H9 (cell line): ENCODE measurements at regions not wholly inside any gene's neighbourhood (a gene's known extent, or its start where the extent isn't known, plus 50 kb on each side); places are given as distances from the start of the nearest gene placed in this dataset.

Experiments
- DNase-seq: peaks from one replicate; pipeline ENCODE4 v3.0.0-alpha.2; 2017
- H2AFZ ChIP-seq: one replicate; pipeline ENCODE4 v1.6.1; 2013; ENCODE audit warnings: mild to moderate bottlenecking, low read length, control low read depth, moderate library complexity
- H2AK5ac ChIP-seq: 2 replicates; pipeline ENCODE4 v1.6.1; 2013; ENCODE audit warnings: low read length, control low read depth, mixed read lengths; ENCODE audit not compliant: insufficient read length
- H2BK120ac ChIP-seq: one replicate; pipeline ENCODE4 v1.6.1; 2013; ENCODE audit warnings: low read depth, mild to moderate bottlenecking, low read length, control low read depth, inconsistent platforms; ENCODE audit not compliant: poor library complexity, severe bottlenecking
- H2BK12ac ChIP-seq: 2 replicates; pipeline ENCODE4 v1.6.1; 2013; ENCODE audit warnings: low read length, control low read depth, mixed read lengths, low read depth; ENCODE audit not compliant: insufficient read length
- H2BK15ac ChIP-seq: 2 replicates; pipeline ENCODE4 v1.6.1; 2013; ENCODE audit warnings: low read depth, low read length, control low read depth
- H2BK20ac ChIP-seq: one replicate; pipeline ENCODE4 v1.6.1; 2013; ENCODE audit warnings: low read depth, mild to moderate bottlenecking, low read length, control low read depth, inconsistent platforms; ENCODE audit not compliant: poor library complexity, severe bottlenecking
- H2BK5ac ChIP-seq: 2 replicates; pipeline ENCODE4 v1.6.1; 2013; ENCODE audit warnings: low read length, control low read depth, mixed read lengths; ENCODE audit not compliant: insufficient read length
- H3K14ac ChIP-seq: 2 replicates; pipeline ENCODE4 v1.6.1; 2013; ENCODE audit warnings: low read length, control low read depth; ENCODE audit not compliant: insufficient read depth
- H3K18ac ChIP-seq: 2 replicates; pipeline ENCODE4 v1.6.1; 2013; ENCODE audit warnings: low read depth, mild to moderate bottlenecking, mixed read lengths, low read length, control low read depth; ENCODE audit not compliant: insufficient read length
- H3K23ac ChIP-seq: 2 replicates; pipeline ENCODE4 v1.6.1; 2013; ENCODE audit warnings: low read length, control low read depth, mixed read lengths, low read depth; ENCODE audit not compliant: insufficient read length
- H3K23me2 ChIP-seq: 2 replicates; pipeline ENCODE4 v1.6.1; 2013; ENCODE audit warnings: low read depth, mild to moderate bottlenecking, mixed read lengths, low read length, control low read depth; ENCODE audit not compliant: insufficient read length, poor library complexity, severe bottlenecking
- H3K27ac ChIP-seq: 2 replicates; pipeline ENCODE4 v1.5.1; 2013; ENCODE audit warnings: low read length, control low read depth, mixed read lengths, low read depth; ENCODE audit not compliant: insufficient read length
- H3K27me3 ChIP-seq: 2 replicates; pipeline ENCODE4 v1.6.1; 2013; ENCODE audit warnings: low read length, control low read depth, inconsistent platforms; ENCODE audit not compliant: insufficient read depth
- H3K4ac ChIP-seq: 2 replicates; pipeline ENCODE4 v1.6.1; 2013; ENCODE audit warnings: low read depth, mild to moderate bottlenecking, control low read depth, inconsistent platforms, low read length, moderate library complexity
- H3K4me1 ChIP-seq: 2 replicates; pipeline ENCODE4 v1.6.1; 2013; ENCODE audit warnings: low read length, control low read depth, inconsistent platforms; ENCODE audit not compliant: insufficient read depth
- H3K4me2 ChIP-seq: 2 replicates; pipeline ENCODE4 v1.6.1; 2013; ENCODE audit warnings: low read length, control low read depth, mixed read lengths; ENCODE audit not compliant: insufficient read length, insufficient read depth
- H3K56ac ChIP-seq: 2 replicates; pipeline ENCODE4 v1.6.1; 2013; ENCODE audit warnings: low read depth, mild to moderate bottlenecking, mixed read lengths, low read length, control low read depth; ENCODE audit not compliant: insufficient read length
- H3K79me1 ChIP-seq: 2 replicates; pipeline ENCODE4 v1.6.1; 2013; ENCODE audit warnings: low read depth, mild to moderate bottlenecking, moderate library complexity, low read length, control low read depth, inconsistent platforms; ENCODE audit not compliant: insufficient read depth, poor library complexity, severe bottlenecking
- H3K79me2 ChIP-seq: 2 replicates; pipeline ENCODE4 v1.6.1; 2013; ENCODE audit warnings: low read length, control low read depth, inconsistent platforms; ENCODE audit not compliant: insufficient read depth
- H3K9ac ChIP-seq: 2 replicates; pipeline ENCODE4 v1.6.1; 2013; ENCODE audit warnings: low read length, control low read depth, mixed read lengths; ENCODE audit not compliant: insufficient read length; ENCODE audit errors: extremely low read depth
- H3K9me3 ChIP-seq: one replicate; pipeline ENCODE4 v1.6.1; 2013; ENCODE audit warnings: low read depth, low read length, inconsistent platforms; ENCODE audit not compliant: control insufficient read depth
- H3T11ph ChIP-seq: one replicate; pipeline ENCODE4 v1.6.1; 2013; ENCODE audit warnings: mild to moderate bottlenecking, low read length, control low read depth, inconsistent platforms
- H4K20me1 ChIP-seq: one replicate; pipeline ENCODE4 v1.6.1; 2013; ENCODE audit not compliant: control insufficient read depth, insufficient read length, insufficient read depth
- H4K5ac ChIP-seq: 2 replicates; pipeline ENCODE4 v1.6.1; 2013; ENCODE audit warnings: low read depth, mild to moderate bottlenecking, mixed read lengths, low read length, control low read depth; ENCODE audit not compliant: insufficient read length
- H4K8ac ChIP-seq: replicated peaks from 2 replicates; pipeline ENCODE4 v1.6.1; 2013; ENCODE audit warnings: low read length, control low read depth, mixed read lengths, low read depth; ENCODE audit not compliant: insufficient read length
- H4K91ac ChIP-seq: 2 replicates; pipeline ENCODE4 v1.6.1; 2013; ENCODE audit warnings: low read depth, mild to moderate bottlenecking, moderate library complexity, mixed read lengths, low read length, control low read depth; ENCODE audit not compliant: insufficient read length
- H3K27ac Mint-ChIP-seq, 3 experiments: 2 replicates in 2 of 3; 3 replicates in 1 of 3; pipeline ENCODE4 v1.8.0; 2020 to 2021; ENCODE audit warnings: mixed read lengths in 3 of 3, mild to moderate bottlenecking in 1 of 3, moderate library complexity in 1 of 3
- H3K27me3 Mint-ChIP-seq: 2 replicates; pipeline ENCODE4 v1.8.0; 2021; ENCODE audit warnings: low read depth, mild to moderate bottlenecking, moderate library complexity, mixed read lengths
- H3K36me3 Mint-ChIP-seq, 3 experiments: 2 replicates in 2 of 3; 3 replicates in 1 of 3; pipeline ENCODE4 v1.8.0; 2020 to 2021; ENCODE audit warnings: low read depth in 3 of 3, mixed read lengths in 3 of 3; ENCODE audit not compliant: insufficient read depth in 1 of 3
- H3K4me1 Mint-ChIP-seq, 2 experiments: 2 replicates each; pipeline ENCODE4 v1.8.0; 2020; ENCODE audit warnings: mixed read lengths in 2 of 2
- H3K4me3 Mint-ChIP-seq, 2 experiments: 2 replicates in 1 of 2; 3 replicates in 1 of 2; pipeline ENCODE4 v1.8.0; 2020 to 2021; ENCODE audit warnings: mild to moderate bottlenecking in 2 of 2, mixed read lengths in 2 of 2, moderate library complexity in 1 of 2
- H3K9me3 Mint-ChIP-seq, 2 experiments: 2 replicates in 1 of 2; 3 replicates in 1 of 2; pipeline ENCODE4 v1.8.0; 2020; ENCODE audit warnings: mild to moderate bottlenecking in 2 of 2, mixed read lengths in 2 of 2, moderate library complexity in 1 of 2
- WGBS: extraction: QIAGEN DNeasy Blood & Tissue Kit; methylation state at CpG from one replicate; pipeline ENCODE4 v1.1.7; 2013; ENCODE audit warnings: missing lambda C conversion rate, low lambda C conversion rate, mixed read lengths; ENCODE audit not compliant: insufficient read length; ENCODE audit errors: extremely low coverage; 5-methylcytosine and 5-hydroxymethylcytosine counted together
- TF ChIP-seq, protein P1 (sequence below): fragments of 200-600 bp; sonication (generic); conservative IDR thresholded peaks from 3 replicates; pipeline ENCODE4 v1.8.0; 2021; ENCODE audit warnings: antibody characterized with exemption, mild to moderate bottlenecking

DNA sequence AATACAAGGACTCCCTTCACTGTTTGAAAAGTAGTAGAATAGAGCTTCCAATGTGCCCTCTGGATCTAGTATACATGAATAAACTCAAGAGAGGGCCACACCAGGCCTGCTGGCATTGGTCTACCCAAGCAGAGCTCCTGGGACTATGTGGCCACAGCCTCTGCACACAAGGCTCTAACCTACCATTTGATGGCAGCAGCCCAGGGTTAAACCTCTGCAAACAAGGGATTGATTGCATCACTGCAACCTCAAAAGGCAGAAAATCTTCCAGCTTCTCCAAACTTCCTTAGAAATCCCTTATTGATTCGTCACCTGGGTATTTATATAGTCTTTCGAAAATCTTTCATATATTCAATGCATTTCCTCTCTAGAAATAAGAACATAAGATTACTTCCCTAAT lies 147.6 kb upstream of the SETBP1 start:
- Histone ChIP-seq H3K79me1 (no peaks in the 10 kb centered on the region), H3K18ac (no peak overlapping the region), H3K9me3 (no peaks in the 10 kb centered on the region), H3K27ac (no peak overlapping the region), H4K5ac (no peak overlapping the region), H4K91ac (no peak overlapping the region), H2BK5ac (no peak overlapping the region), H3K23me2 (no peaks in the 10 kb centered on the region), H3K56ac (no peak overlapping the region), H3K4ac (no peak overlapping the region), H3K23ac (no peak overlapping the region), H2AK5ac (no peak overlapping the region), H3K14ac (no peak overlapping the region), H2BK20ac (no peak overlapping the region), H4K20me1 (no peaks in the 10 kb centered on the region), H2BK15ac (no peak overlapping the region), H2BK120ac (no peak overlapping the region), H3K4me2 (no peak overlapping the region), H3K9ac (no peak overlapping the region), H2AFZ (no peak overlapping the region), H3K27me3 (no peaks in the 10 kb centered on the region), H3K4me1 (no peaks in the 10 kb centered on the region), H2BK12ac (no peak overlapping the region), H3T11ph (no peak overlapping the region), H4K8ac (no peak overlapping the region), H3K79me2 (no peaks in the 10 kb centered on the region)
- H3K9me3 Mint-ChIP-seq, result no peaks in the 10 kb centered on the region
- no peak overlapping the region for H3K27ac Mint-ChIP-seq
- no peak for DNase-seq
- WGBS, result no CpG with 5 or more reads among the region's 2 CpGs
- H3K4me1 Mint-ChIP-seq, result 0 out of 4 replicates have a peak, but pooled peaks cover 0 to 2% of the 10 kb centered on the region in 2 experiments
- TF ChIP-seq, protein P1, sequence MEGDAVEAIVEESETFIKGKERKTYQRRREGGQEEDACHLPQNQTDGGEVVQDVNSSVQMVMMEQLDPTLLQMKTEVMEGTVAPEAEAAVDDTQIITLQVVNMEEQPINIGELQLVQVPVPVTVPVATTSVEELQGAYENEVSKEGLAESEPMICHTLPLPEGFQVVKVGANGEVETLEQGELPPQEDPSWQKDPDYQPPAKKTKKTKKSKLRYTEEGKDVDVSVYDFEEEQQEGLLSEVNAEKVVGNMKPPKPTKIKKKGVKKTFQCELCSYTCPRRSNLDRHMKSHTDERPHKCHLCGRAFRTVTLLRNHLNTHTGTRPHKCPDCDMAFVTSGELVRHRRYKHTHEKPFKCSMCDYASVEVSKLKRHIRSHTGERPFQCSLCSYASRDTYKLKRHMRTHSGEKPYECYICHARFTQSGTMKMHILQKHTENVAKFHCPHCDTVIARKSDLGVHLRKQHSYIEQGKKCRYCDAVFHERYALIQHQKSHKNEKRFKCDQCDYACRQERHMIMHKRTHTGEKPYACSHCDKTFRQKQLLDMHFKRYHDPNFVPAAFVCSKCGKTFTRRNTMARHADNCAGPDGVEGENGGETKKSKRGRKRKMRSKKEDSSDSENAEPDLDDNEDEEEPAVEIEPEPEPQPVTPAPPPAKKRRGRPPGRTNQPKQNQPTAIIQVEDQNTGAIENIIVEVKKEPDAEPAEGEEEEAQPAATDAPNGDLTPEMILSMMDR, result no peak
- H3K4me3 Mint-ChIP-seq, result no peak overlapping the region
- H3K27me3 Mint-ChIP-seq, result no peaks in the 10 kb centered on the region
- no peaks in the 10 kb centered on the region for H3K36me3 Mint-ChIP-seq
